ENCODE measurements at regions not wholly inside any gene's neighbourhood (a gene's known extent, or its start where the extent isn't known, plus 50 kb on each side); places are given as distances from the start of the nearest gene placed in this dataset.

DNA sequence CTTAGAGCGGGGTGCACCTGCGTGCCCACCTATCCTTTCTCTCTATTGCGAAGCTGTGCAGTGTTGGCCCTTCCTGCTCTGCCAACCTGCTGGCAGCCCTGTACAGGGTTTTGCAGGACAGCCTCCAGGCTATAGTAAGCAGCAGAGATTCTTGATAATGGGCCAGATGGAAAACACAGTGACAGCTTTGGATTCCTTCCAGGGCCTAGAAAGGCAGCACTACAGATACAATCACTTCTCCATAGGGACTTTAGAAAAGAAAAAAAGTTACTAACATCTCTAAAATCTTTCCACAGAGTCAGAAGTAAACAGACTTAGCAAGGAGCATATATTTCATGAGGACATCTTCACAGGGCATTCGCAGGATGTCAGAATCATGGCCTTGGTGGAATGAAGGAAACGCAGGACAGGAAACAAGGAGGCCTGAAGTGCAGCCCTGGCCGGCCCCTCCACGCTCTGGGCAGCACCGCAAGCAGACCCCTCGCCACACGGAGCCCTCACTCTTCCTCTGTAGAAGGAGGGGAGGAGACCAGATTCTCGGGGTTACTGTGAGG lies 172.1 kb upstream of the GAS1 start:
- TF ChIP-seq POLR2AphosphoS5 (IDR thresholded peaks at IDR 0.05; ENCODE audit: low read depth, low read length) (no peak), TAF1 (IDR thresholded peaks at IDR 0.05; ENCODE audit: borderline replicate concordance, insufficient read depth, low read length) (no peak), SIN3A (IDR thresholded peaks at IDR 0.05; ENCODE audit: borderline replicate concordance, insufficient read depth, low read length) (no peak)
- TF ChIP-seq, protein P1, sequence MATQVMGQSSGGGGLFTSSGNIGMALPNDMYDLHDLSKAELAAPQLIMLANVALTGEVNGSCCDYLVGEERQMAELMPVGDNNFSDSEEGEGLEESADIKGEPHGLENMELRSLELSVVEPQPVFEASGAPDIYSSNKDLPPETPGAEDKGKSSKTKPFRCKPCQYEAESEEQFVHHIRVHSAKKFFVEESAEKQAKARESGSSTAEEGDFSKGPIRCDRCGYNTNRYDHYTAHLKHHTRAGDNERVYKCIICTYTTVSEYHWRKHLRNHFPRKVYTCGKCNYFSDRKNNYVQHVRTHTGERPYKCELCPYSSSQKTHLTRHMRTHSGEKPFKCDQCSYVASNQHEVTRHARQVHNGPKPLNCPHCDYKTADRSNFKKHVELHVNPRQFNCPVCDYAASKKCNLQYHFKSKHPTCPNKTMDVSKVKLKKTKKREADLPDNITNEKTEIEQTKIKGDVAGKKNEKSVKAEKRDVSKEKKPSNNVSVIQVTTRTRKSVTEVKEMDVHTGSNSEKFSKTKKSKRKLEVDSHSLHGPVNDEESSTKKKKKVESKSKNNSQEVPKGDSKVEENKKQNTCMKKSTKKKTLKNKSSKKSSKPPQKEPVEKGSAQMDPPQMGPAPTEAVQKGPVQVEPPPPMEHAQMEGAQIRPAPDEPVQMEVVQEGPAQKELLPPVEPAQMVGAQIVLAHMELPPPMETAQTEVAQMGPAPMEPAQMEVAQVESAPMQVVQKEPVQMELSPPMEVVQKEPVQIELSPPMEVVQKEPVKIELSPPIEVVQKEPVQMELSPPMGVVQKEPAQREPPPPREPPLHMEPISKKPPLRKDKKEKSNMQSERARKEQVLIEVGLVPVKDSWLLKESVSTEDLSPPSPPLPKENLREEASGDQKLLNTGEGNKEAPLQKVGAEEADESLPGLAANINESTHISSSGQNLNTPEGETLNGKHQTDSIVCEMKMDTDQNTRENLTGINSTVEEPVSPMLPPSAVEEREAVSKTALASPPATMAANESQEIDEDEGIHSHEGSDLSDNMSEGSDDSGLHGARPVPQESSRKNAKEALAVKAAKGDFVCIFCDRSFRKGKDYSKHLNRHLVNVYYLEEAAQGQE (IDR thresholded peaks at IDR 0.05; ENCODE audit: insufficient read depth in 1 of 2, low read depth in 2 of 2, low read length in 2 of 2), result no peak

Data from PFSK-1 (cell line).